Small intestine (tissue), 7 donors: ENCODE measurements at regions not wholly inside any gene's neighbourhood (a gene's known extent, or its start where the extent isn't known, plus 50 kb on each side); places are given as distances from the start of the nearest gene placed in this dataset.

Experiments
- DNase-seq, 2 donors: peaks; one replicate each; pipeline versions ENCODE4 v3.0.0 to v3.0.0-alpha.2; 2013
- FAIRE-seq: peaks from 2 replicates; lab custom pipeline; 2012; peaks lifted over from hg19 to GRCh38; lab: Jason Lieb, UNC
- H3K27ac ChIP-seq, 3 donors: one replicate each; pipeline ENCODE4 v1.5.1; 2013; ENCODE audit warnings: low read length in 2 of 3, mild to moderate bottlenecking in 2 of 3, control low read depth in 1 of 3, inconsistent platforms in 1 of 3, low read depth in 1 of 3, moderate library complexity in 1 of 3
- H3K27me3 ChIP-seq, 3 donors: one replicate each; pipeline ENCODE4 v1.6.1; 2013; ENCODE audit warnings: low read length in 3 of 3, inconsistent platforms in 1 of 3; ENCODE audit not compliant: control insufficient read depth in 3 of 3, insufficient read depth in 3 of 3
- H3K36me3 ChIP-seq, 3 donors: one replicate each; pipeline ENCODE4 v1.6.1; 2013; ENCODE audit warnings: low read length in 3 of 3, inconsistent platforms in 1 of 3, low read depth in 1 of 3, mild to moderate bottlenecking in 1 of 3, moderate library complexity in 1 of 3; ENCODE audit not compliant: control insufficient read depth in 3 of 3, insufficient read depth in 2 of 3
- H3K4me1 ChIP-seq, 3 donors: one replicate each; pipeline ENCODE4 v1.6.1; 2013; ENCODE audit warnings: low read length in 2 of 3, inconsistent platforms in 1 of 3, low read depth in 1 of 3, mild to moderate bottlenecking in 1 of 3, moderate library complexity in 1 of 3; ENCODE audit not compliant: control insufficient read depth in 3 of 3, insufficient read depth in 2 of 3
- H3K4me3 ChIP-seq, 3 donors: one replicate each; pipeline ENCODE4 v1.5.1; 2013; ENCODE audit warnings: low read length in 3 of 3, control low read depth in 1 of 3, inconsistent platforms in 1 of 3, low read depth in 1 of 3, mild to moderate bottlenecking in 1 of 3, moderate library complexity in 1 of 3
- H3K9me3 ChIP-seq, 2 donors: one replicate each; pipeline ENCODE4 v1.6.1; 2013; ENCODE audit warnings: low read depth in 1 of 2, low read length in 1 of 2; ENCODE audit not compliant: control insufficient read depth in 2 of 2, insufficient read depth in 1 of 2
- WGBS, 3 donors: extraction: QIAGEN DNeasy Blood & Tissue Kit; methylation state at CpG; one replicate each; pipeline ENCODE4 v1.1.7; 2013; 5-methylcytosine and 5-hydroxymethylcytosine counted together
- donor health status: healthy with polysubstance abuse.
- donor health status: control.
- donor health status: control.
- donor health status: Bipolar disorder and iron deficiency.
- donor health status: healthy.

GRCh38 chr2:107078584-107078983, 192.6 kb upstream of the ST6GAL2 start:
- H3K4me3 ChIP-seq = no peak overlapping the region
- 13 to 59% (median 40%) methylated on average over 1 of the region's 1 CpG for WGBS, 3 donors
- no peak overlapping the region for H3K27ac ChIP-seq
- DNase-seq (no peak), FAIRE-seq (no peak)
- H3K36me3 ChIP-seq = no peaks in the 10 kb centered on the region
- H3K27me3 ChIP-seq = no peaks in the 10 kb centered on the region
- H3K9me3 ChIP-seq = no peaks in the 10 kb centered on the region
- no peaks in the 10 kb centered on the region for H3K4me1 ChIP-seq

GRCh38 chr2:107086497-107086896, 200.5 kb upstream of the ST6GAL2 start:
- Histone ChIP-seq H3K27ac (no peak overlapping the region), H3K27me3 (no peaks in the 10 kb centered on the region), H3K4me1 (no peaks in the 10 kb centered on the region), H3K36me3 (no peaks in the 10 kb centered on the region), H3K4me3 (no peak overlapping the region), H3K9me3 (peaks cover 0 to 3% of the 10 kb centered on the region in 2 donors)
- WGBS, 3 donors = 51 to 64% (median 51%) methylated on average over 2 of the region's 2 CpGs
- FAIRE-seq = no peak
- DNase-seq = no peak

DNA sequence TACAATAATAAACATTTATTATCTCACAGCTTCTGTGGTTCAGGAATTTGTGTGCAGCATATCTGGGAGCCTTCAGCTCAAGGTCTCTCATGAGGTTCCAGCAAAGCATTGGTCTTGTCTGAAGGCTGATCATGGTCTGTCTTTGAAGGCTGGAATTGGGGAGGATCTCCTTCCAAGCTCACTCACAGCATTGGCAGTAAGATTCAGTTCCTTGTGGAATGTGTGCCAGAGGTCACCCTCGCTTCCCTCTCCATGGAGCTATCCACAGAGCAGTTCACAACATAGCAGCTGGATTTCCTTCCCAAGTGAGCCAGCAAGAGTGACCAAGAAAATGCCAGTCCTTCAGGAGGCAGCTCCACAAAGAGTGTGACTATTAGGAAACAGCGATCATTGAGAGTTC, 202.2 kb upstream of the ST6GAL2 start:
- DNase-seq (no peak), FAIRE-seq (no peak)
- H3K27me3 ChIP-seq = no peaks in the 10 kb centered on the region
- 72 to 79% (median 76%) methylated on average over 2 of the region's 2 CpGs for WGBS, 3 donors
- H3K4me3 ChIP-seq = no peak overlapping the region
- H3K4me1 ChIP-seq = no peaks in the 10 kb centered on the region
- H3K9me3 ChIP-seq = peaks cover 0 to 3% of the 10 kb centered on the region in 2 donors
- H3K36me3 ChIP-seq = no peaks in the 10 kb centered on the region
- no peak overlapping the region for H3K27ac ChIP-seq

GRCh38 chr2:107091163-107091864, 205.3 kb upstream of the ST6GAL2 start:
- Histone ChIP-seq H3K27ac (no peak overlapping the region), H3K27me3 (no peaks in the 10 kb centered on the region), H3K9me3 (peaks cover 0 to 3% of the 10 kb centered on the region in 2 donors), H3K4me1 (no peaks in the 10 kb centered on the region), H3K4me3 (no peak overlapping the region), H3K36me3 (no peaks in the 10 kb centered on the region)
- DNase-seq (no peak), FAIRE-seq (no peak)
- 40 to 69% (median 57%) methylated on average over 7 of the region's 7 CpGs for WGBS, 3 donors

DNA sequence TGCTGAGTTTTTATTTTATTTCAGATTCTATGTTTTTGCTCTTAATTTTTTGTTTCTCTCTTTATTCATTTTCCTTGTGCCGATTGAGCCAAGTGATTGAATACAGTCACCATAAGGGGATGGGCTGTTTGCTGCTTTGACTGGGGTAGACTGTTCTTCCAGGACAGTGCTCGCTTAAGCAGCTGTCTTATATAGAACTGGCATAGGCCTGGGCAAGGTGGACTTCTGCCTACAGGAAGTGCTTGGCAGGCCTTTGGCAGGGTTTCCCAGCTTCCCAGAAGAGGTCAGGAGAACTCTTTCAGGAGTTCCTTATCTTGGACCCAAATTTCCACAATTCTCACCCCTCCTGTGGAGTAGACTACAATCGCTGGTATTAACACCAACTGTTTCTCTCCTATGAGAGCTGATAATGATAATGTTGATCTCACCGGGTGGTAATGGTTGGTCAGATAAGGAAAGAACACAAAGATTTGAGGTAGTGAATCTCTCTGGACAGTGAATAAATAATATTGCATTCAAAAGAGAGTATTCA, 207.5 kb upstream of the ST6GAL2 start:
- Histone ChIP-seq H3K4me1 (no peaks in the 10 kb centered on the region), H3K9me3 (no peaks in the 10 kb centered on the region), H3K27ac (no peak overlapping the region), H3K36me3 (no peaks in the 10 kb centered on the region), H3K27me3 (no peaks in the 10 kb centered on the region), H3K4me3 (no peak overlapping the region)
- WGBS, 3 donors = 59 to 77% (median 64%) methylated on average over 4 of the region's 4 CpGs
- FAIRE-seq (no peak), DNase-seq (no peak)

DNA sequence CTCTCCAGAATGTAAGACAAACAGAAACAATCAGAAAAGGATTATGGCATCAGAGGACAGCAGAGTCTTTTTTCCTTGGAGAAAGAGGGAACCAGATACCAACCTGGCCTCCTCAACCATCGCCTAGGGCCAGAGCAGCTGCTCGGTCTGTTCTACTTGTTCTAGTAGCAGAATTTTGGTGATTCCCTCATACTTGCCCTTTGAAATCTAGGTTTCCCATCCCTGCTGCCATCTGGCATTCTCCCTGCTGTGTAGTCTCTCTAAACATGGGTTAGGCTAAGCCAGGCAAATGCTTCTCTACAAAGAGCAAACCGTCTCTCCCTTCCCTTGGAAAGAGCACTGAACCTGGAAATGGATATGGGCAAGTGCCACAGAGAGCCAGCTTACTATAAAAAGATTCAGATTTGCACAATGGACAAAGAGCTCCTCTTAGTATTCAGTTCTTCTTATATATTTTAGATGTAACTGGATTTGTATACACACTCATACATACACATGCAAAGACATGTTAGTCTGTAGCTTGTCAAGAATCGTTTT, 208.6 kb upstream of the ST6GAL2 start:
- Histone ChIP-seq H3K27ac (no peak overlapping the region), H3K4me3 (no peak overlapping the region), H3K36me3 (no peaks in the 10 kb centered on the region), H3K9me3 (no peaks in the 10 kb centered on the region), H3K27me3 (no peaks in the 10 kb centered on the region), H3K4me1 (no peaks in the 10 kb centered on the region)
- FAIRE-seq = no peak
- WGBS, 3 donors = 70 to 81% (median 77%) methylated on average over 4 of the region's 4 CpGs
- no peak for DNase-seq

- FAIRE-seq = no peak
Measured at GRCh38 chr2:107102176-107102575, 216.2 kb upstream of the ST6GAL2 start.

DNA sequence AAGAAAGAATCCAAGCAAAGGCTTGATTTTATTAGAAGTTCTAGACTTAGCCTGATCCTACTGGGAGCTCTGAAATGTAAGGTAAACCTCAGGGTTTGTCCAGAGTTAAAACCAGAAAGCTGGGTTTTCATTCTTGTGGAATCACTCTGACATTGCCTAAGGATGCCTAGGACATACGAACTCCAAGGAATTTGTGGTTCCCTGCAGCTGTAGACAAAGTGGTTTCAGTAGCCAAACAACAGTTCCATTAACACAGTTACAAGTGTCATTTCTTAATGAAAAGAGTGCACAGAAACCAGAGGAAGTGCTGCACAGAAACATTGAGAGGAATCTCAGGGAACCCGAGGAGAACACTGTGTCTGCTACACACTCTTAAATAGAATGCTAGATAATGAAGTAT, 221.4 kb upstream of the ST6GAL2 start:
- Histone ChIP-seq H3K27me3 (no peaks in the 10 kb centered on the region), H3K4me1 (no peaks in the 10 kb centered on the region), H3K36me3 (no peaks in the 10 kb centered on the region), H3K27ac (no peak overlapping the region), H3K9me3 (peaks cover 0 to 4% of the 10 kb centered on the region in 2 donors), H3K4me3 (no peak overlapping the region)
- 41 to 62% (median 51%) methylated on average over 2 of the region's 2 CpGs for WGBS, 3 donors
- no peak for DNase-seq
- no peak for FAIRE-seq

More at GRCh38 chr2:107102176-107102575, 216.2 kb upstream of the ST6GAL2 start:
- Histone ChIP-seq H3K27me3 (no peaks in the 10 kb centered on the region), H3K27ac (no peak overlapping the region), H3K9me3 (no peaks in the 10 kb centered on the region), H3K4me1 (no peaks in the 10 kb centered on the region), H3K36me3 (no peaks in the 10 kb centered on the region), H3K4me3 (no peak overlapping the region)
- no peak for DNase-seq
- 88 to 97% (median 93%) methylated on average over 8 of the region's 8 CpGs for WGBS, 3 donors
